Panc1 (cell line): ENCODE measurements at regions not wholly inside any gene's neighbourhood (a gene's known extent, or its start where the extent isn't known, plus 50 kb on each side); places are given as distances from the start of the nearest gene placed in this dataset.

ENCODE experiments used
- ATAC-seq: fragments of 200-7000 bp; cut with Tn5 transposase; 2 replicates; pipeline ENCODE4 v1.9.1; 2020; ENCODE audit warnings: mild to moderate bottlenecking, moderate library complexity
- BruUV-seq: library from RNA; stranded (reverse); fragments of 400-500 nt; replicated peaks from 2 replicates; lab custom pipeline; 2021; lab: Mats Ljungman, UMichigan
- CTCF ChIA-PET: fragments of 300-600 bp; sonication (Branson Sonifier 250); formaldehyde crosslinking; loops from one replicate; lab custom pipeline; 2022; ENCODE audit warnings: antibody characterized with exemption; lab: Charles Lee
- POLR2A ChIA-PET: fragments of 300-600 bp; sonication (Branson Sonifier 250); formaldehyde crosslinking; loops from one replicate; lab custom pipeline; 2022; ENCODE audit warnings: antibody characterized with exemption; lab: Charles Lee
- DNase-seq: peaks from one replicate; pipeline ENCODE4 v3.0.0-alpha.2; 2010; ENCODE audit warnings: low read depth, low spot score
- H3K27ac ChIP-seq: 2 replicates; pipeline ENCODE4 v1.5.1; 2011; ENCODE audit warnings: mild to moderate bottlenecking, low read length, inconsistent platforms
- H3K27me3 ChIP-seq: fragments of 200-500 bp; sonication (Bioruptor generic); 2 replicates; pipeline ENCODE4 v1.6.0; 2014; ENCODE audit warnings: low read length, inconsistent platforms; ENCODE audit not compliant: control insufficient read depth, insufficient read depth
- H3K36me3 ChIP-seq: fragments of 200-500 bp; sonication (Bioruptor generic); 2 replicates; pipeline ENCODE4 v1.5.1; 2014; ENCODE audit warnings: inconsistent platforms, mild to moderate bottlenecking, low read length, moderate library complexity; ENCODE audit not compliant: control insufficient read depth, insufficient read depth
- H3K4me1 ChIP-seq: 2 replicates; pipeline ENCODE4 v1.5.1; 2011; ENCODE audit warnings: inconsistent platforms, mild to moderate bottlenecking, low read length, moderate library complexity; ENCODE audit not compliant: control insufficient read depth, insufficient read depth
- H3K4me3 ChIP-seq, 2 experiments: 2 replicates each; pipeline ENCODE4 v1.5.1; 2011 to 2012; ENCODE audit warnings: low read depth in 2 of 2, low read length in 2 of 2, mild to moderate bottlenecking in 2 of 2, inconsistent platforms in 1 of 2, moderate library complexity in 1 of 2
- H3K9me3 ChIP-seq: fragments of 200-500 bp; sonication (Bioruptor generic); 2 replicates; pipeline ENCODE4 v1.5.1; 2014; ENCODE audit warnings: low read depth, mild to moderate bottlenecking, inconsistent platforms, low read length, moderate library complexity; ENCODE audit not compliant: control insufficient read depth, insufficient read depth
- POLR2AphosphoS5 ChIP-seq: IDR thresholded peaks from 2 replicates; pipeline ENCODE4 v1.6.1; 2012; ENCODE audit warnings: mild to moderate bottlenecking, low read depth, low read length, moderate library complexity
- REST ChIP-seq, 2 experiments: IDR thresholded peaks; 2 replicates each; pipeline ENCODE4 v1.6.1; 2011 to 2012; ENCODE audit warnings: low read depth in 2 of 2, control low read depth in 1 of 2, low read length in 1 of 2, mild to moderate bottlenecking in 1 of 2, moderate library complexity in 1 of 2; ENCODE audit not compliant: insufficient read depth in 1 of 2
- SIN3A ChIP-seq: IDR thresholded peaks from 2 replicates; pipeline ENCODE4 v1.6.1; 2012; ENCODE audit warnings: low read depth, mild to moderate bottlenecking, low read length, moderate library complexity, borderline replicate concordance; ENCODE audit not compliant: insufficient read depth
- TCF7L2 ChIP-seq: IDR thresholded peaks from 2 replicates; pipeline ENCODE4 v1.6.1; 2011; ENCODE audit warnings: mild to moderate bottlenecking, low read depth, low read length, inconsistent platforms
- in situ Hi-C: cut with HindIII; loops from 2 replicates; pipeline ENCODE4 v1.10.0; 2016; ENCODE audit warnings: low sequenced_read_pairs, low pct_unique_long_range_greater_than_20kb
- intact Hi-C: fragments of 100-400 bp; cut with micrococcal nuclease; formaldehyde crosslinking; loops from one replicate; pipeline ENCODE4 v1.10.0; 2022; ENCODE audit not compliant: unreplicated experiment
- TF ChIP-seq, protein P1 (sequence below): fragments of 450-650 bp; IDR thresholded peaks from 2 replicates; pipeline ENCODE4 v1.5.1; 2017; ENCODE audit warnings: mild to moderate bottlenecking

DNA sequence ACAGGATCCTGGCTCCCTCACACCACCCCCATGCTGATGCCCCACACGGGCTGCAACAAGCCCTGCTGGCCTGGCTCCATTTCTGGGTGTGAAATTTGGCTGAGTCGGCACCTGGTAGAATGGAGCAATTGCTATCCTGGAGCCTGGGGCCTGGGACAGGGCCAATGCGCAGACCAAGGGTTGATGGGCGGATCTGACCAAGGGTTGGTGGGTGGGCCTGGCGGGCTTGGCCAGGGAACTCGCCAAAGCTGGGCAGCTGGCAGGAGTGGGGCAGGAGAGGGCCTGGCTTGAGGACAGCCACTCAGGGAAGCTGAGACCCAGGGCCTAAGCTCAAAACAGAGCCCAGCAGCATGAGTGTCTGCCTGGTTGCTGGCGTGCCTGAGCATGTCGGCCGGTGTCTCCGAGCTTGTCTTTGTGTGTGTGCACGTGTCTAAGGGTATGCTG, 70.9 kb upstream of the POU3F1 start:
- DNase-seq (no peak), ATAC-seq (no peak; the same call in 1 of the 2 replicates)
- ChIA-PET CTCF (no interaction called here), POLR2A (no interaction called here)
- intact Hi-C loops, result no loop called here
- Histone ChIP-seq H3K27me3 (no peaks in the 10 kb centered on the region), H3K36me3 (no peaks in the 10 kb centered on the region), H3K27ac (no peak overlapping the region), H3K9me3 (no peaks in the 10 kb centered on the region), H3K4me1 (no peaks in the 10 kb centered on the region), H3K4me3 (no peak overlapping the region)
- BruUV-seq, result no TSS peak
- in situ Hi-C loops, result no loop called here
- TF ChIP-seq REST (IDR thresholded peaks at IDR 0.05; ENCODE audit: insufficient read depth in 1 of 2, low read depth in 2 of 2, low read length in 1 of 2) (no peak), POLR2AphosphoS5 (no peak), SIN3A (no peak), TCF7L2 (no peak)
- TF ChIP-seq, protein P1, sequence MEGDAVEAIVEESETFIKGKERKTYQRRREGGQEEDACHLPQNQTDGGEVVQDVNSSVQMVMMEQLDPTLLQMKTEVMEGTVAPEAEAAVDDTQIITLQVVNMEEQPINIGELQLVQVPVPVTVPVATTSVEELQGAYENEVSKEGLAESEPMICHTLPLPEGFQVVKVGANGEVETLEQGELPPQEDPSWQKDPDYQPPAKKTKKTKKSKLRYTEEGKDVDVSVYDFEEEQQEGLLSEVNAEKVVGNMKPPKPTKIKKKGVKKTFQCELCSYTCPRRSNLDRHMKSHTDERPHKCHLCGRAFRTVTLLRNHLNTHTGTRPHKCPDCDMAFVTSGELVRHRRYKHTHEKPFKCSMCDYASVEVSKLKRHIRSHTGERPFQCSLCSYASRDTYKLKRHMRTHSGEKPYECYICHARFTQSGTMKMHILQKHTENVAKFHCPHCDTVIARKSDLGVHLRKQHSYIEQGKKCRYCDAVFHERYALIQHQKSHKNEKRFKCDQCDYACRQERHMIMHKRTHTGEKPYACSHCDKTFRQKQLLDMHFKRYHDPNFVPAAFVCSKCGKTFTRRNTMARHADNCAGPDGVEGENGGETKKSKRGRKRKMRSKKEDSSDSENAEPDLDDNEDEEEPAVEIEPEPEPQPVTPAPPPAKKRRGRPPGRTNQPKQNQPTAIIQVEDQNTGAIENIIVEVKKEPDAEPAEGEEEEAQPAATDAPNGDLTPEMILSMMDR, result no peak

GRCh38 chr1:38115682-38116202, 69.1 kb upstream of the POU3F1 start:
- in situ Hi-C loops, result no loop called here

More at GRCh38 chr1:38115682-38116202, 69.1 kb upstream of the POU3F1 start:
- no peak overlapping the region for H3K4me3 ChIP-seq
- H3K36me3 ChIP-seq, result no peaks in the 10 kb centered on the region
- ChIA-PET POLR2A (no interaction called here), CTCF (no interaction called here)
- no peak for DNase-seq
- intact Hi-C loops, result no loop called here
- no TSS peak for BruUV-seq
- no peak for TF ChIP-seq POLR2AphosphoS5
- TF ChIP-seq REST (IDR thresholded peaks at IDR 0.05; ENCODE audit: insufficient read depth in 1 of 2, low read depth in 2 of 2, low read length in 1 of 2), result no peak
- TF ChIP-seq SIN3A, result no peak
- no peak for TF ChIP-seq TCF7L2
- TF ChIP-seq, protein P1, result no peak
- H3K27ac ChIP-seq, result no peak overlapping the region
- H3K9me3 ChIP-seq, result no peaks in the 10 kb centered on the region
- ATAC-seq, result no peak
- H3K27me3 ChIP-seq, result no peaks in the 10 kb centered on the region
- H3K4me1 ChIP-seq, result no peaks in the 10 kb centered on the region
